ENCODE measurements at regions not wholly inside any gene's neighbourhood (a gene's known extent, or its start where the extent isn't known, plus 50 kb on each side); places are given as distances from the start of the nearest gene placed in this dataset.
"Not testable (repeated sequence)": the region's sequence is repeated elsewhere in the genome, so short reads cannot be mapped to it uniquely, and the experiment has no call there.

DNA sequence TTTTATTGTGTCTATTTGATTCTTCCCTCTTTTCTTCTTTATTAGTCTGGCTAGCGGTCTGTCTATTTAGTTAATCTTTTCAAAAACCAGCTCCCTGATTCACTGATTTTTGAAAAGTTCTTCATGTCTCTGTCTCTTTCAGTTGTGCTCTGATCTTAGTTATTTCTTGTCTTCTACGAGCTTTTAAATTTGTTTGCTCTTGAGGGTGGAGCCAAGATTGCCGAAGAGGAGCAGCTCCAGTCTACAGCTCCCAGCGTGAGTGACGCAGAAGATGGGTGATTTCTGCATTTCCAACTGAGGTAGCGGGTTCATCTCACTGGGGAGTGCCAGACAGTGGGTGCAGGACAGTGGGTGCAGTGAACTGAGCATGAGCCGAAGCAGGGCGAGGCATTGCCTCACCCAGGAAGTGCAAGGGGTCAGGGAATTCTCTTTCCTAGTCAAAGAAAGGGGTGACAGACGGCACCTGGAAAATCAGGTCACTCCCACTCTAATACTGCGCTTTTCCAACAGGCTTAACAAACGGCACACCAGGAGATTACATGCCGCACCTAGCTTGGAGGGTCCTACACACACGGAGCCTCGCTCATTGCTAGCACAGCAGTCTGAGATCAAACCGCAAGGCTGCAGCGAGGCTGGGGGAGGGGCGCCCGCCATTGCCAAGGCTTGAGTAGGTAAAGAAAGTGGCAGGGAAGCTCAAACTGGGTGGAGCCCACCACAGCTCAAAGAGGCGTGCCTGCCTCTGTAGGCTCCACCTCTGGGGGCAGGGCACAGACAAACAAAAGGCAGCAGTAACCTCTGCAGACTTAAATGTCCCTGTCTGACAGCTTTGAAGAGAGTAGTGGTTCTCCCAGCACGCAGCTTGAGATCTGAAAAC is 220.6 kb upstream of the IRAK1BP1 start:
- not testable (repeated sequence) for H3K4me3 ChIP-seq (ENCODE audit: insufficient read depth in 1 of 2, low read depth in 1 of 2, low read length in 2 of 2); H4K8ac ChIP-seq (ENCODE audit: low read length); H3K79me1 ChIP-seq (replicated peaks; ENCODE audit: low read length, poor library complexity, severe bottlenecking); H3K4me1 ChIP-seq (ENCODE audit: control insufficient read depth, insufficient read depth, low read depth, low read length); H2BK12ac ChIP-seq (ENCODE audit: low read length in 2 of 2); H3K4ac ChIP-seq (ENCODE audit: low read depth in 1 of 2, low read length in 2 of 2); H3K36me3 ChIP-seq (ENCODE audit: control insufficient read depth in 1 of 2, insufficient read depth in 2 of 2, low read depth in 1 of 2, low read length in 2 of 2); H3K27ac ChIP-seq (ENCODE audit: low read length, poor library complexity, severe bottlenecking); H2BK120ac ChIP-seq (ENCODE audit: low read depth, low read length); H2BK5ac ChIP-seq (ENCODE audit: low read depth, low read length, poor library complexity, severe bottlenecking); H4K91ac ChIP-seq (ENCODE audit: low read length); H2BK15ac ChIP-seq (ENCODE audit: low read depth, poor library complexity, severe bottlenecking); H3K18ac ChIP-seq (ENCODE audit: low read depth in 1 of 2, low read length in 2 of 2); H3K4me2 ChIP-seq (ENCODE audit: low read length, poor library complexity, severe bottlenecking); H2AFZ ChIP-seq (ENCODE audit: low read depth, low read length); H2AK5ac ChIP-seq (ENCODE audit: low read length, severe bottlenecking); H3K9ac ChIP-seq (ENCODE audit: low read length); H3K9me3 ChIP-seq (ENCODE audit: control insufficient read depth, low read length); DNase-seq; H3K23ac ChIP-seq (ENCODE audit: low read length in 2 of 2); H3K14ac ChIP-seq (ENCODE audit: low read length in 2 of 2); H3K27me3 ChIP-seq (ENCODE audit: control insufficient read depth in 1 of 2, insufficient read depth in 1 of 2, low read length in 2 of 2)
- WGBS, result 65% methylated on average over 19 of the region's 20 CpGs

DNA sequence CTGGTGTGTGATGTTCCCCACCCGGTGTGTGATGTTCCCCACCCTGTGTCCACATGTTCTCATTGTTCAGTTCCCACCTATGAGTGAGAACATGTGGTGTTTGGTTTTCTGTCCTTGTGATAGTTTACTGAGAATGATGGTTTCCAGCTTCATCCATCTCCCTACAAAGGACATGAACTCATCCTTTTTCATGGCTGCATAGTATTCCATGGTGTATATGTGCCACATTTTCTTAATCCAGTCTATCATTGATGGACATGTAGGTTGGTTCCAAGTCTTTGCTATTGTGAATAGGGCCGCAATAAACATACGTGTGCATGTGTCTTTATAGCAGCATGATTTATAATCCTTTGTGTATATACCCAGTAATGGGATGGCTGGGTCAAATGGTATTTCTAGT is 201.5 kb upstream of the IRAK1BP1 start:
- H3K27ac ChIP-seq (ENCODE audit: low read length, poor library complexity, severe bottlenecking); H4K91ac ChIP-seq (ENCODE audit: low read length); H3K79me1 ChIP-seq (replicated peaks; ENCODE audit: low read length, poor library complexity, severe bottlenecking); H3K4me2 ChIP-seq (ENCODE audit: low read length, poor library complexity, severe bottlenecking); H2BK5ac ChIP-seq (ENCODE audit: low read depth, low read length, poor library complexity, severe bottlenecking); H2BK15ac ChIP-seq (ENCODE audit: low read depth, poor library complexity, severe bottlenecking); H3K9ac ChIP-seq (ENCODE audit: low read length); H3K4ac ChIP-seq (ENCODE audit: low read depth in 1 of 2, low read length in 2 of 2); DNase-seq; H3K9me3 ChIP-seq (ENCODE audit: control insufficient read depth, low read length); H4K8ac ChIP-seq (ENCODE audit: low read length); H3K14ac ChIP-seq (ENCODE audit: low read length in 2 of 2); H2BK120ac ChIP-seq (ENCODE audit: low read depth, low read length); H3K18ac ChIP-seq (ENCODE audit: low read depth in 1 of 2, low read length in 2 of 2); H3K23ac ChIP-seq (ENCODE audit: low read length in 2 of 2); H3K4me3 ChIP-seq (ENCODE audit: insufficient read depth in 1 of 2, low read depth in 1 of 2, low read length in 2 of 2); H2BK12ac ChIP-seq (ENCODE audit: low read length in 2 of 2); H3K36me3 ChIP-seq (ENCODE audit: control insufficient read depth in 1 of 2, insufficient read depth in 2 of 2, low read depth in 1 of 2, low read length in 2 of 2); H3K27me3 ChIP-seq (ENCODE audit: control insufficient read depth in 1 of 2, insufficient read depth in 1 of 2, low read length in 2 of 2); H3K4me1 ChIP-seq (ENCODE audit: control insufficient read depth, insufficient read depth, low read depth, low read length); H2AK5ac ChIP-seq (ENCODE audit: low read length, severe bottlenecking); H2AFZ ChIP-seq (ENCODE audit: low read depth, low read length): not testable (repeated sequence)
- WGBS, result 100% methylated on average over 2 of the region's 3 CpGs

DNA sequence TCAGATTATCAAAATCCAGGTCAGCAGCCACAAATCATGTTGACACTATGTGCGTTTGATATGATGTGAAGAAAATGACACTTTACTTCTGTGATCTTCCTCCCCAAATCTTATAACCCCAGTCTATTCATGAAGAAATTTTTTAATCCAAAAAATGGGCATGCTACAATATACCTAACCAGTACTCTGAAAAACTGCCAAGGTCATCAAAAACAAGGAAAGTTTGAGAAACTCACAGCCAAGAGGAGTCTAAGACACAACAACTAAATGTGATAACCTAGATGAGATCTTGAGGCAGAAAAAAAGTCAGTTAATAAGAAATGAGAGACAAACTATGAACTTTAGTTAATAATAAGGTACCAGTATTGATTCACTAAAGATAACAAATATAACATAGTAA is 200.6 kb upstream of the IRAK1BP1 start:
- DNase-seq, result no peak
- no peak overlapping the region for H2BK12ac ChIP-seq (ENCODE audit: low read length in 2 of 2)
- H3K9me3 ChIP-seq (ENCODE audit: control insufficient read depth, low read length), result no peaks in the 10 kb centered on the region
- 100% methylated on average over 1 of the region's 1 CpG for WGBS
- no peak overlapping the region for H4K91ac ChIP-seq (ENCODE audit: low read length)
- no peak overlapping the region for H3K23ac ChIP-seq (ENCODE audit: low read length in 2 of 2)
- no peak overlapping the region for H3K27ac ChIP-seq (ENCODE audit: low read length, poor library complexity, severe bottlenecking)
- H2BK15ac ChIP-seq (ENCODE audit: low read depth, poor library complexity, severe bottlenecking), result no peak overlapping the region
- no peak overlapping the region for H3K18ac ChIP-seq (ENCODE audit: low read depth in 1 of 2, low read length in 2 of 2)
- no peaks in the 10 kb centered on the region for H3K79me1 ChIP-seq (replicated peaks; ENCODE audit: low read length, poor library complexity, severe bottlenecking)
- H4K8ac ChIP-seq (ENCODE audit: low read length), result no peak overlapping the region
- no peak overlapping the region for H2AK5ac ChIP-seq (ENCODE audit: low read length, severe bottlenecking)
- H3K9ac ChIP-seq (ENCODE audit: low read length), result no peak overlapping the region
- no peaks in the 10 kb centered on the region for H3K36me3 ChIP-seq (ENCODE audit: control insufficient read depth in 1 of 2, insufficient read depth in 2 of 2, low read depth in 1 of 2, low read length in 2 of 2)
- H3K14ac ChIP-seq (ENCODE audit: low read length in 2 of 2), result no peak overlapping the region
- H3K4me3 ChIP-seq (ENCODE audit: insufficient read depth in 1 of 2, low read depth in 1 of 2, low read length in 2 of 2), result no peak overlapping the region
- H3K27me3 ChIP-seq (ENCODE audit: control insufficient read depth in 1 of 2, insufficient read depth in 1 of 2, low read length in 2 of 2), result no peaks in the 10 kb centered on the region
- no peak overlapping the region for H2BK5ac ChIP-seq (ENCODE audit: low read depth, low read length, poor library complexity, severe bottlenecking)
- no peak overlapping the region for H2AFZ ChIP-seq (ENCODE audit: low read depth, low read length)
- H3K4ac ChIP-seq (ENCODE audit: low read depth in 1 of 2, low read length in 2 of 2), result no peak overlapping the region
- no peak overlapping the region for H3K4me2 ChIP-seq (ENCODE audit: low read length, poor library complexity, severe bottlenecking)
- no peaks in the 10 kb centered on the region for H3K4me1 ChIP-seq (ENCODE audit: control insufficient read depth, insufficient read depth, low read depth, low read length)
- no peak overlapping the region for H2BK120ac ChIP-seq (ENCODE audit: low read depth, low read length)

DNA sequence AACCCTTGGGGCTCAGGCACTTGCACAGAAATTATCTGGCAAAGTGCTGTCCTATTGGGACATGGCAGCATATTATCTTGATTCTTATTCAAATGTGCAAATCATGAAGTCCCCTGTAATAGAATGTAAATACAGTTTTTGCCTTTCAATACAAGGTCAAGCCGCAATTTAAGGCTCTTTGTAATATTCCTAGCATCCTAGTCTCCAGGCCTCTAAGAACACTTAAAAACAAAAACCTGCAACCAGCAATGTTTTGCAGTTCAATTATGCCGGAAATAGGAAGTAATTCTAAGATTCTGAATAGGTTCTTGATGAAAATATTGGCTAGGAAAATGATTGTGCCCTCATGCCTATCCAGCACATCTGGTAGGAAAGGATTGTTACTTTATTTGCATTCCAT is 197.2 kb upstream of the IRAK1BP1 start:
- Histone ChIP-seq H2AK5ac (ENCODE audit: low read length, severe bottlenecking) (no peak overlapping the region), H3K79me1 (replicated peaks; ENCODE audit: low read length, poor library complexity, severe bottlenecking) (no peaks in the 10 kb centered on the region), H3K4me1 (ENCODE audit: control insufficient read depth, insufficient read depth, low read depth, low read length) (no peaks in the 10 kb centered on the region), H2AFZ (ENCODE audit: low read depth, low read length) (no peak overlapping the region), H3K27ac (ENCODE audit: low read length, poor library complexity, severe bottlenecking) (no peak overlapping the region), H2BK15ac (ENCODE audit: low read depth, poor library complexity, severe bottlenecking) (no peak overlapping the region), H4K91ac (ENCODE audit: low read length) (no peak overlapping the region), H2BK12ac (ENCODE audit: low read length in 2 of 2) (no peak overlapping the region), H3K9me3 (ENCODE audit: control insufficient read depth, low read length) (no peaks in the 10 kb centered on the region), H3K27me3 (ENCODE audit: control insufficient read depth in 1 of 2, insufficient read depth in 1 of 2, low read length in 2 of 2) (no peaks in the 10 kb centered on the region), H3K9ac (ENCODE audit: low read length) (no peak overlapping the region), H4K8ac (ENCODE audit: low read length) (no peak overlapping the region), H3K14ac (ENCODE audit: low read length in 2 of 2) (no peak overlapping the region), H3K36me3 (ENCODE audit: control insufficient read depth in 1 of 2, insufficient read depth in 2 of 2, low read depth in 1 of 2, low read length in 2 of 2) (no peaks in the 10 kb centered on the region), H2BK5ac (ENCODE audit: low read depth, low read length, poor library complexity, severe bottlenecking) (no peak overlapping the region), H3K4me3 (ENCODE audit: insufficient read depth in 1 of 2, low read depth in 1 of 2, low read length in 2 of 2) (no peak overlapping the region), H3K23ac (ENCODE audit: low read length in 2 of 2) (no peak overlapping the region), H3K4ac (ENCODE audit: low read depth in 1 of 2, low read length in 2 of 2) (no peak overlapping the region), H3K18ac (ENCODE audit: low read depth in 1 of 2, low read length in 2 of 2) (no peak overlapping the region), H3K4me2 (ENCODE audit: low read length, poor library complexity, severe bottlenecking) (no peak overlapping the region), H2BK120ac (ENCODE audit: low read depth, low read length) (no peak overlapping the region)
- DNase-seq, result no peak
- 80% methylated on average over 1 of the region's 2 CpGs for WGBS

Data from mesenchymal stem cell (in vitro differentiated cells and primary cell).